GM23338 (cell line): ENCODE measurements at regions not wholly inside any gene's neighbourhood (a gene's known extent, or its start where the extent isn't known, plus 50 kb on each side); places are given as distances from the start of the nearest gene placed in this dataset.

ENCODE experiments used
- ATAC-seq: fragments of 200-7000 bp; cut with Tn5 transposase; 3 replicates; pipeline ENCODE4 v1.9.1; 2020
- DNase-seq: peaks from one replicate; pipeline ENCODE4 v3.0.0-alpha.2; 2015; ENCODE audit warnings: low spot score
- H2AFZ ChIP-seq: fragments of 200-600 bp; sonication (generic); 2 replicates; pipeline ENCODE4 v1.8.0; 2016; ENCODE audit warnings: antibody characterized with exemption, mild to moderate bottlenecking, moderate library complexity
- H3F3A ChIP-seq: fragments of 200-600 bp; sonication (generic); replicated peaks from 2 replicates; pipeline ENCODE4 v1.8.0; 2017; ENCODE audit warnings: antibody characterized with exemption, mixed run types, low read depth
- H3K27ac ChIP-seq: fragments of 200-600 bp; sonication (generic); 2 replicates; pipeline ENCODE4 v1.6.1; 2016; ENCODE audit warnings: low read depth
- H3K27me3 ChIP-seq: fragments of 200-600 bp; sonication (generic); 2 replicates; pipeline ENCODE4 v1.8.0; 2016; ENCODE audit warnings: mild to moderate bottlenecking, mixed run types, moderate library complexity; ENCODE audit not compliant: insufficient read depth
- H3K36me3 ChIP-seq: fragments of 200-600 bp; sonication (generic); 2 replicates; pipeline ENCODE4 v1.8.0; 2016; ENCODE audit warnings: mild to moderate bottlenecking; ENCODE audit not compliant: insufficient read depth
- H3K4me1 ChIP-seq: fragments of 200-600 bp; sonication (generic); 2 replicates; pipeline ENCODE4 v1.8.0; 2016; ENCODE audit warnings: mild to moderate bottlenecking, moderate library complexity; ENCODE audit not compliant: insufficient read depth
- H3K4me2 ChIP-seq: fragments of 200-600 bp; sonication (generic); 2 replicates; pipeline ENCODE4 v1.7.1; 2017; ENCODE audit warnings: mixed run types
- H3K4me3 ChIP-seq: fragments of 200-600 bp; sonication (generic); 2 replicates; pipeline ENCODE4 v1.6.1; 2016; ENCODE audit warnings: mixed run types
- H3K79me2 ChIP-seq: fragments of 200-600 bp; sonication (generic); replicated peaks from 2 replicates; pipeline ENCODE4 v1.8.0; 2017; ENCODE audit warnings: mild to moderate bottlenecking; ENCODE audit not compliant: insufficient read depth
- H3K9me2 ChIP-seq: fragments of 200-600 bp; sonication (generic); 2 replicates; pipeline ENCODE4 v1.8.0; 2017; ENCODE audit not compliant: insufficient read depth
- H4K20me1 ChIP-seq: fragments of 200-600 bp; sonication (generic); replicated peaks from 2 replicates; pipeline ENCODE4 v1.8.0; 2017; ENCODE audit warnings: mild to moderate bottlenecking; ENCODE audit not compliant: insufficient read depth
- H3K27ac Mint-ChIP-seq: 2 replicates; pipeline ENCODE4 v1.8.0; 2020; ENCODE audit warnings: inconsistent platforms, mild to moderate bottlenecking, moderate library complexity, mixed read lengths
- H3K27me3 Mint-ChIP-seq: 3 replicates; pipeline ENCODE4 v1.8.0; 2022; ENCODE audit warnings: low read depth, mild to moderate bottlenecking, moderate library complexity, mixed read lengths, inconsistent platforms; ENCODE audit not compliant: insufficient read depth, poor library complexity
- H3K36me3 Mint-ChIP-seq: 3 replicates; pipeline ENCODE4 v1.8.0; 2021; ENCODE audit warnings: low read depth, mild to moderate bottlenecking, inconsistent platforms, moderate library complexity, mixed read lengths
- H3K4me1 Mint-ChIP-seq: 3 replicates; pipeline ENCODE4 v1.8.0; 2020; ENCODE audit warnings: mild to moderate bottlenecking, inconsistent platforms, mixed read lengths
- H3K4me3 Mint-ChIP-seq: 3 replicates; pipeline ENCODE4 v1.8.0; 2021; ENCODE audit warnings: moderate library complexity, mild to moderate bottlenecking, inconsistent platforms, mixed read lengths
- H3K9me3 Mint-ChIP-seq: 3 replicates; pipeline ENCODE4 v1.8.0; 2020; ENCODE audit warnings: moderate library complexity, mild to moderate bottlenecking, inconsistent platforms, mixed read lengths
- CTCF ChIP-seq, 2 experiments: fragments of 200-600 bp in 1 of 2; sonication (generic) in 1 of 2; conservative IDR thresholded peaks; 2 replicates each; pipeline versions ENCODE4 v1.5.1 to v1.6.1; 2016 to 2017; ENCODE audit warnings: antibody characterized with exemption in 2 of 2, low read depth in 2 of 2, mild to moderate bottlenecking in 2 of 2, moderate library complexity in 1 of 2
- EZH2 ChIP-seq: fragments of 200-600 bp; sonication (generic); IDR thresholded peaks from one replicate; pipeline ENCODE4 v1.8.0; 2017; ENCODE audit warnings: antibody characterized with exemption, mild to moderate bottlenecking, low read depth; ENCODE audit not compliant: unreplicated experiment
- EZH2phosphoT487 ChIP-seq: fragments of 200-600 bp; sonication (generic); IDR thresholded peaks from one replicate; pipeline ENCODE4 v1.8.1; 2018; ENCODE audit warnings: antibody characterized with exemption; ENCODE audit not compliant: unreplicated experiment
- JUNB ChIP-seq: IDR thresholded peaks from one replicate; pipeline ENCODE4 v1.6.1; 2016; ENCODE audit warnings: antibody characterized with exemption; ENCODE audit not compliant: unreplicated experiment
- ZNF114 ChIP-seq: fragments of 250-450 bp; sonication (Bioruptor Pico); IDR thresholded peaks from 2 replicates; pipeline ENCODE4 v1.5.0; 2020; ENCODE audit warnings: mild to moderate bottlenecking, moderate library complexity
- ZNF331 ChIP-seq: fragments of 250-450 bp; sonication (Bioruptor Pico); IDR thresholded peaks from 2 replicates; pipeline ENCODE4 v1.5.0; 2020; ENCODE audit warnings: low read depth, mild to moderate bottlenecking, moderate library complexity
- ZNF462 ChIP-seq: fragments of 250-450 bp; sonication (Bioruptor Pico); IDR thresholded peaks from 2 replicates; pipeline ENCODE4 v1.5.0; 2020; ENCODE audit warnings: mild to moderate bottlenecking, moderate library complexity

- TF ChIP-seq ZNF462 (CRISPR knock-in tag) = no peak
- no peak for TF ChIP-seq EZH2
These were observed 212.1 kb upstream of the SOX4 start (continued) for GRCh38 chr6:21381331-21381963.

- H3K4me1 Mint-ChIP-seq = peaks cover 8% of the 10 kb centered on the region; the same call in 2 of the 3 replicates
- peak overlapping the region; percentile 12; the same call in 1 of the 2 replicates for H2AFZ ChIP-seq
- H3K27ac Mint-ChIP-seq = no peak overlapping the region
- no peak for TF ChIP-seq ZNF331 (CRISPR knock-in tag)
- TF ChIP-seq ZNF114 (CRISPR knock-in tag) = no peak
- no peak for TF ChIP-seq JUNB
- no peak for TF ChIP-seq CTCF (conservative IDR thresholded peaks at IDR 0.05; ENCODE audit: low read depth in 2 of 2)
- TF ChIP-seq EZH2 = no peak
- TF ChIP-seq EZH2phosphoT487 = no peak
These were observed 210.6 kb upstream of the SOX4 start for GRCh38 chr6:21382821-21383449.

More at GRCh38 chr6:21382821-21383449, 210.6 kb upstream of the SOX4 start:
- no peak overlapping the region for H3K4me3 Mint-ChIP-seq
- no peaks in the 10 kb centered on the region for H3K36me3 Mint-ChIP-seq
- Histone ChIP-seq H4K20me1 (no peaks in the 10 kb centered on the region), H3F3A (no peaks in the 10 kb centered on the region), H3K9me2 (no peaks in the 10 kb centered on the region), H3K4me3 (no peak overlapping the region), H3K36me3 (no peaks in the 10 kb centered on the region), H3K27me3 (no peaks in the 10 kb centered on the region), H3K4me1 (no peaks in the 10 kb centered on the region), H3K4me2 (no peak overlapping the region), H3K27ac (no peak overlapping the region), H3K79me2 (no peaks in the 10 kb centered on the region)
- H3K9me3 Mint-ChIP-seq = peaks cover 3% of the 10 kb centered on the region; the same call in 2 of the 3 replicates
- peaks cover 3% of the 10 kb centered on the region for H3K27me3 Mint-ChIP-seq
- DNase-seq = no peak
- ATAC-seq = peak; percentile 43
